Loucy (cell line): ENCODE measurements at regions not wholly inside any gene's neighbourhood (a gene's known extent, or its start where the extent isn't known, plus 50 kb on each side); places are given as distances from the start of the nearest gene placed in this dataset.

Experiments used
- H2AFZ ChIP-seq: fragments of 200-600 bp; sonication (generic); 2 replicates; pipeline ENCODE4 v1.6.0; 2016; ENCODE audit warnings: antibody characterized with exemption, mild to moderate bottlenecking, low read length, moderate library complexity
- H3F3A ChIP-seq: fragments of 200-600 bp; 2 replicates; pipeline ENCODE4 v1.6.0; 2016; ENCODE audit warnings: antibody characterized with exemption, low read depth, mild to moderate bottlenecking
- H3K27me3 ChIP-seq: fragments of 200-600 bp; sonication (generic); 2 replicates; pipeline ENCODE4 v1.6.1; 2014; ENCODE audit warnings: low read length, mild to moderate bottlenecking; ENCODE audit not compliant: insufficient read depth, poor library complexity, severe bottlenecking
- H3K36me3 ChIP-seq: fragments of 200-600 bp; sonication (generic); 2 replicates; pipeline ENCODE4 v1.6.1; 2016; ENCODE audit warnings: low read length; ENCODE audit not compliant: insufficient read depth
- H3K4me1 ChIP-seq: fragments of 200-600 bp; sonication (generic); 2 replicates; pipeline ENCODE4 v1.5.1; 2014; ENCODE audit warnings: low read length, mild to moderate bottlenecking; ENCODE audit not compliant: insufficient read depth, poor library complexity, severe bottlenecking
- H3K4me2 ChIP-seq: fragments of 200-600 bp; sonication (generic); 2 replicates; pipeline ENCODE4 v1.6.0; 2014; ENCODE audit warnings: antibody characterized with exemption, low read length, low read depth, mild to moderate bottlenecking; ENCODE audit not compliant: poor library complexity, severe bottlenecking
- H3K4me3 ChIP-seq: fragments of 200-600 bp; sonication (generic); 2 replicates; pipeline ENCODE4 v1.5.1; 2014; ENCODE audit warnings: low read length, mild to moderate bottlenecking, mixed read lengths; ENCODE audit not compliant: poor library complexity, severe bottlenecking
- H3K79me2 ChIP-seq: fragments of 200-600 bp; sonication (generic); 2 replicates; pipeline ENCODE4 v1.6.1; 2014; ENCODE audit warnings: low read length; ENCODE audit not compliant: insufficient read depth
- H3K9ac ChIP-seq: fragments of 200-600 bp; sonication (generic); 2 replicates; pipeline ENCODE4 v1.6.0; 2014; ENCODE audit warnings: mild to moderate bottlenecking, low read depth, low read length, moderate library complexity; ENCODE audit not compliant: poor library complexity, severe bottlenecking
- H3K9me2 ChIP-seq: fragments of 200-600 bp; sonication (generic); replicated peaks from 2 replicates; pipeline ENCODE4 v1.6.1; 2016; ENCODE audit warnings: low read depth, low read length, mixed read lengths
- H3K9me3 ChIP-seq: fragments of 200-600 bp; sonication (generic); 2 replicates; pipeline ENCODE4 v1.6.1; 2014; ENCODE audit warnings: mild to moderate bottlenecking, antibody characterized with exemption, low read length, low read depth; ENCODE audit not compliant: insufficient read depth
- H4K20me1 ChIP-seq: fragments of 200-600 bp; sonication (generic); 2 replicates; pipeline ENCODE4 v1.6.0; 2014; ENCODE audit warnings: antibody characterized with exemption, low read length, mild to moderate bottlenecking; ENCODE audit not compliant: insufficient read depth, poor library complexity, severe bottlenecking
- EZH2phosphoT487 ChIP-seq: fragments of 200-600 bp; IDR thresholded peaks from 2 replicates; pipeline ENCODE4 v1.6.1; 2018; ENCODE audit warnings: antibody characterized with exemption, mild to moderate bottlenecking, moderate library complexity, borderline replicate concordance
- TF ChIP-seq, protein P1 (sequence below): fragments of 200-600 bp; sonication (generic); conservative IDR thresholded peaks from 2 replicates; pipeline ENCODE4 v1.5.1; 2014; ENCODE audit warnings: mild to moderate bottlenecking, antibody characterized with exemption, low read length

DNA sequence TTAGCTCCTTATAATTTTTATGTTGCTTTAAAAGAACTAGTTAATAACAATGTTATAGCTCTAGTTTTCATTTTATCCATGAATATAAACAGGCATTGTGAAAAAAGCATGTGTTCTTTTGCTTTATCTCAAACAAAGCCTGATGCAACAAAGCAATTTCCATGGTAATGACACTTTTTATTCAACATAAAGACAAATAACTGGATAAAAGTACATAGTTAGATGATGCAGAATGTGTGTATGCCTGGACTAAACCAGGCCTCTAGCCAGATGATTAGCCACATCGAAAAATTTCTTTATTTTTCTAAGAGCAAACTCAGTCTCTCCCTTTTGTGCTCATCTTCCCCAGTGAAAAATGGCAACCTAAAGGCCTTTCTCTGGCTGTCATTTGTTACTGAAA, 125.6 kb upstream of the TARS1 start:
- Histone ChIP-seq H3K9me2 (no peaks in the 10 kb centered on the region), H4K20me1 (no peaks in the 10 kb centered on the region), H3K9ac (no peak overlapping the region), H3K27me3 (no peaks in the 10 kb centered on the region), H3K4me3 (no peak overlapping the region), H3K4me1 (peaks cover 7% of the 10 kb centered on the region), H3K36me3 (no peaks in the 10 kb centered on the region), H3K4me2 (no peak overlapping the region), H3K9me3 (no peaks in the 10 kb centered on the region), H2AFZ (no peak overlapping the region), H3K79me2 (no peaks in the 10 kb centered on the region), H3F3A (no peaks in the 10 kb centered on the region)
- TF ChIP-seq EZH2phosphoT487: no peak
- TF ChIP-seq, protein P1, sequence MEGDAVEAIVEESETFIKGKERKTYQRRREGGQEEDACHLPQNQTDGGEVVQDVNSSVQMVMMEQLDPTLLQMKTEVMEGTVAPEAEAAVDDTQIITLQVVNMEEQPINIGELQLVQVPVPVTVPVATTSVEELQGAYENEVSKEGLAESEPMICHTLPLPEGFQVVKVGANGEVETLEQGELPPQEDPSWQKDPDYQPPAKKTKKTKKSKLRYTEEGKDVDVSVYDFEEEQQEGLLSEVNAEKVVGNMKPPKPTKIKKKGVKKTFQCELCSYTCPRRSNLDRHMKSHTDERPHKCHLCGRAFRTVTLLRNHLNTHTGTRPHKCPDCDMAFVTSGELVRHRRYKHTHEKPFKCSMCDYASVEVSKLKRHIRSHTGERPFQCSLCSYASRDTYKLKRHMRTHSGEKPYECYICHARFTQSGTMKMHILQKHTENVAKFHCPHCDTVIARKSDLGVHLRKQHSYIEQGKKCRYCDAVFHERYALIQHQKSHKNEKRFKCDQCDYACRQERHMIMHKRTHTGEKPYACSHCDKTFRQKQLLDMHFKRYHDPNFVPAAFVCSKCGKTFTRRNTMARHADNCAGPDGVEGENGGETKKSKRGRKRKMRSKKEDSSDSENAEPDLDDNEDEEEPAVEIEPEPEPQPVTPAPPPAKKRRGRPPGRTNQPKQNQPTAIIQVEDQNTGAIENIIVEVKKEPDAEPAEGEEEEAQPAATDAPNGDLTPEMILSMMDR: no peak

DNA sequence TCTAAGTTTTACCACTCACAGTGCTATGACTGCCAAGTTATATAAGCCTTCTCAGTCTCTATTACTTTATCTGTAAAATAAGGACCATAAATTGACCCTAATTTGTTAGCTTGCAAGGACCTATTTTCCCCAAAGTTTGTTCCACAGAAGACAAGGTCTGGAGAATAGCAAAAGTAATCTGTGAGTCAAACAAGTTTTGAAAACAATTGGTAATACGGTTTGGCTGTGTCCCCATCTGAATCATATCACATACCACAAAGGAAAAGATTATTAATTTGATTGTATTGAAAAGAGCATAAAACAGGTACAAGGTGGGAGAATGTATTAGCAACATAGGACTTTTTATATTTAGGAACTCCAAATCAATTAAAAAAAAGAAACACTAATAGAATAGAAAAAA, 124.0 kb upstream of the TARS1 start:
- H3K36me3 ChIP-seq: no peaks in the 10 kb centered on the region
- H3K9me2 ChIP-seq: no peaks in the 10 kb centered on the region
- H3K79me2 ChIP-seq: no peaks in the 10 kb centered on the region
- no peaks in the 10 kb centered on the region for H3K27me3 ChIP-seq
- no peaks in the 10 kb centered on the region for H4K20me1 ChIP-seq
- H3K9me3 ChIP-seq: no peaks in the 10 kb centered on the region
- no peaks in the 10 kb centered on the region for H3F3A ChIP-seq
- no peak overlapping the region for H3K4me2 ChIP-seq
- peaks cover 7% of the 10 kb centered on the region for H3K4me1 ChIP-seq
- no peak overlapping the region for H3K4me3 ChIP-seq
- H3K9ac ChIP-seq: no peak overlapping the region
- TF ChIP-seq, protein P1: no peak
- no peak overlapping the region for H2AFZ ChIP-seq

- no peak overlapping the region for H3K9ac ChIP-seq
- no peaks in the 10 kb centered on the region for H3K9me2 ChIP-seq
- H3K4me1 ChIP-seq: peaks cover 7% of the 10 kb centered on the region
- no peaks in the 10 kb centered on the region for H3K79me2 ChIP-seq
- H3K4me2 ChIP-seq: no peak overlapping the region
- no peaks in the 10 kb centered on the region for H3K36me3 ChIP-seq
- no peak overlapping the region for H2AFZ ChIP-seq
- H3K27me3 ChIP-seq: no peaks in the 10 kb centered on the region
- no peak overlapping the region for H3K4me3 ChIP-seq
- no peaks in the 10 kb centered on the region for H4K20me1 ChIP-seq
- no peaks in the 10 kb centered on the region for H3F3A ChIP-seq
- H3K9me3 ChIP-seq: no peaks in the 10 kb centered on the region
- TF ChIP-seq, protein P1: no peak
- TF ChIP-seq EZH2phosphoT487: no peak
Measured at GRCh38 chr5:33317271-33317670, 123.5 kb upstream of the TARS1 start.
